Cardiac muscle cell (in vitro differentiated cells and primary cell): ENCODE measurements at regions not wholly inside any gene's neighbourhood (a gene's known extent, or its start where the extent isn't known, plus 50 kb on each side); places are given as distances from the start of the nearest gene placed in this dataset.

Source experiments
- DNase-seq, 2 donors: peaks; one replicate each; pipeline versions ENCODE4 v3.0.0 to v3.0.0-alpha.2; 2010 to 2017; ENCODE audit warnings: low read depth in 1 of 2, low spot score in 1 of 2
- H3K27ac ChIP-seq: fragments of 200-600 bp; sonication (generic); 2 replicates; pipeline ENCODE4 v1.5.1; 2016
- H3K27me3 ChIP-seq: fragments of 200-600 bp; sonication (generic); 2 replicates; pipeline ENCODE4 v1.6.0; 2016; ENCODE audit warnings: control low read depth
- H3K36me3 ChIP-seq: fragments of 200-600 bp; sonication (generic); 2 replicates; pipeline ENCODE4 v1.5.1; 2016; ENCODE audit warnings: control low read depth
- H3K4me1 ChIP-seq: fragments of 200-600 bp; sonication (generic); 2 replicates; pipeline ENCODE4 v1.8.1; 2017; ENCODE audit warnings: low read depth, mild to moderate bottlenecking, mixed run types
- H3K4me3 ChIP-seq: fragments of 200-600 bp; sonication (generic); 2 replicates; pipeline ENCODE4 v1.5.1; 2016; ENCODE audit warnings: mild to moderate bottlenecking
- H3K9me3 ChIP-seq: fragments of 200-600 bp; sonication (generic); 2 replicates; pipeline ENCODE4 v1.5.1; 2017; ENCODE audit warnings: low read depth, mild to moderate bottlenecking, control low read depth
- TF ChIP-seq, protein P1 (sequence below): IDR thresholded peaks from 2 replicates; pipeline ENCODE4 v1.5.1; 2012; ENCODE audit warnings: low read depth, mild to moderate bottlenecking, low read length

DNA sequence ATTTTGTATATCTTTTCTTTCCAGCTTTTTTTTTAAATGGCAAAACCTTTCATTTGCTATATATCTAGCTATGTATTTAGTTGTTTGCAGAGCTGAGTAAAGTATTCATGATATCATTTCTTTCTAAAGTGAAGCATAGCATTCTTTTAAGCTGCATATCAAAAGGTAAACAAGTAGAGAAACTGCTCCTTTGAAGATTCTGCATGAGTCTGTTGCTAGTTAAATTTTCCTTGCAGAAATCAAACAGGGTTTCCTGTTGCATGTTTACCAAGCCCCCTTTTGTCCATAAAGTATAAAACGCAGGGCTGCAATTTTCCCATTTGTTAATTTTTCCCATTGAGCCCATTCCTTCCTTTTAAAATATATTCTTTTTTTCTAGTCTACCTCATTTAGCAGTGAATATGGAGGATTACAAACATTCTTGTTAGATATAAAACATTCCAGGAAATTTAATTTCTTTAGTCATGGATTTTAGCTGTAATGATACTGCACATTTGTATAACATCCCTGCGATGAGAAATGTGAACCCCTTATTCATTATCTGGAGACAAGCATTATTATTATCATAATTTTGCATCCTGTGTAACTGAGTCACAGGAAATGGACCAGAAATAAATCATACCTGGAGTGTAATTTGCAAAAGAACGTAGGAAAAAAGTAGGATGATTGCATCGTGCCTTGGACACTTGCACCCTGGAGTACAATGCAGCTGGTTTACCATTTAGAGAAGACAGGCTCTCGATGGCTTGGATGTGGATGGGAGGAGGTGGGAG, 110.9 kb upstream of the ARGLU1 start:
- Histone ChIP-seq H3K9me3 (no peaks in the 10 kb centered on the region), H3K27ac (no peak overlapping the region), H3K4me3 (no peak overlapping the region), H3K4me1 (no peaks in the 10 kb centered on the region), H3K27me3 (no peaks in the 10 kb centered on the region), H3K36me3 (no peaks in the 10 kb centered on the region)
- TF ChIP-seq, protein P1, sequence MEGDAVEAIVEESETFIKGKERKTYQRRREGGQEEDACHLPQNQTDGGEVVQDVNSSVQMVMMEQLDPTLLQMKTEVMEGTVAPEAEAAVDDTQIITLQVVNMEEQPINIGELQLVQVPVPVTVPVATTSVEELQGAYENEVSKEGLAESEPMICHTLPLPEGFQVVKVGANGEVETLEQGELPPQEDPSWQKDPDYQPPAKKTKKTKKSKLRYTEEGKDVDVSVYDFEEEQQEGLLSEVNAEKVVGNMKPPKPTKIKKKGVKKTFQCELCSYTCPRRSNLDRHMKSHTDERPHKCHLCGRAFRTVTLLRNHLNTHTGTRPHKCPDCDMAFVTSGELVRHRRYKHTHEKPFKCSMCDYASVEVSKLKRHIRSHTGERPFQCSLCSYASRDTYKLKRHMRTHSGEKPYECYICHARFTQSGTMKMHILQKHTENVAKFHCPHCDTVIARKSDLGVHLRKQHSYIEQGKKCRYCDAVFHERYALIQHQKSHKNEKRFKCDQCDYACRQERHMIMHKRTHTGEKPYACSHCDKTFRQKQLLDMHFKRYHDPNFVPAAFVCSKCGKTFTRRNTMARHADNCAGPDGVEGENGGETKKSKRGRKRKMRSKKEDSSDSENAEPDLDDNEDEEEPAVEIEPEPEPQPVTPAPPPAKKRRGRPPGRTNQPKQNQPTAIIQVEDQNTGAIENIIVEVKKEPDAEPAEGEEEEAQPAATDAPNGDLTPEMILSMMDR, result no peak
- DNase-seq, result no peak

GRCh38 chr13:106675311-106675710, 107.4 kb upstream of the ARGLU1 start:
- no peak for DNase-seq
- Histone ChIP-seq H3K4me1 (no peaks in the 10 kb centered on the region), H3K27me3 (no peaks in the 10 kb centered on the region), H3K27ac (no peak overlapping the region), H3K36me3 (no peaks in the 10 kb centered on the region), H3K4me3 (no peak overlapping the region), H3K9me3 (no peaks in the 10 kb centered on the region)
- TF ChIP-seq, protein P1, result no peak

- Histone ChIP-seq H3K36me3 (no peaks in the 10 kb centered on the region), H3K4me1 (no peaks in the 10 kb centered on the region), H3K9me3 (no peaks in the 10 kb centered on the region), H3K27ac (no peak overlapping the region), H3K27me3 (no peaks in the 10 kb centered on the region), H3K4me3 (no peak overlapping the region)
- DNase-seq, result no peak
- TF ChIP-seq, protein P1, result no peak
Measured at GRCh38 chr13:106660746-106661625, 93.0 kb upstream of the ARGLU1 start.

DNA sequence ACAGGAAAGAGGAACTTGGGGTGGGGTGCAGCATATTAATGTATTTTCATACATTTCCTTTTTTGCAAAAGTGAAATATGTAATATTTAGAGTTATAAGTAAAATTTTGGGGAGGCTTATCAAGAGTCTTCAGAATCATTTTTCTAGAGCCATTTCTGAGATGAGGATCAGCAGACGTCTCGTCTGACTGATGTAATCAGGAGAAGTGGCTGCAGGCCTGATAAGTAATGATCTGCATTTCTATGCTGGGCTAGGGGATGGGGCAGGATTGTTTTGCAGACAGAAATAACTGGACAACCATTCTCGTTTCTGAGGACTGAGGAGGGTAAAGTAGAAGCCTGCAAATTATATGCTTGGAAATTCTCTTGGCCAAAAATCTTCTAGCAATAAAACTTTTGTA, 89.2 kb upstream of the ARGLU1 start:
- H3K27ac ChIP-seq, result no peak overlapping the region
- H3K27me3 ChIP-seq, result no peaks in the 10 kb centered on the region
- no peaks in the 10 kb centered on the region for H3K36me3 ChIP-seq
- no peaks in the 10 kb centered on the region for H3K9me3 ChIP-seq
- TF ChIP-seq, protein P1, result no peak
- no peak for DNase-seq
- no peaks in the 10 kb centered on the region for H3K4me1 ChIP-seq
- no peak overlapping the region for H3K4me3 ChIP-seq

DNA sequence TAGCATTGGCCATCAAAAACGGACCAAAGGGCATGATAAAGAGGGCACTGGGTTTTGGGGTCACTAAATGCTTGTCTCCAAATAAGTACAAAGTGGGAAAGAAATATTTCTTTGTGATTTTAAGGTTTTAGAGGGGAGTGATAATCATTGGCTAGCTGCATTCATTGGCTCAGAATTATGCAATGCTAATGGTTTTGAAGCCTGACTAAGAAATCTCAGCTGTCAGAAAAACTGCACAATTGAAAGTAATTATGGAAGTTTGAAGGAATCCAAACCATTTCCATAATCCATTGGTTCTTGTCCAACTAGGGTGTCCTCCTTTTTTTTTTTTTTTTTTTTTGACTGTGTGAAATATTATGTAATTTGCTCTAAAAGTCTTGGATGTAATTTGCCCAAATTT, 88.2 kb upstream of the ARGLU1 start:
- TF ChIP-seq, protein P1, result no peak
- Histone ChIP-seq H3K4me3 (no peak overlapping the region), H3K27ac (no peak overlapping the region), H3K27me3 (no peaks in the 10 kb centered on the region), H3K9me3 (no peaks in the 10 kb centered on the region), H3K4me1 (no peaks in the 10 kb centered on the region), H3K36me3 (no peaks in the 10 kb centered on the region)
- peak in 1 of 2 donors; percentile 8 for DNase-seq
